T-helper 2 cell treated with Interferon-gamma antibody and Interleukin-4, amounts not matched to agents 100 ng/mL and 5 ng/mL, for 36 hours (primary cell): ENCODE measurements at regions not wholly inside any gene's neighbourhood (a gene's known extent, or its start where the extent isn't known, plus 50 kb on each side); places are given as distances from the start of the nearest gene placed in this dataset.

Source experiments
- intact Hi-C: fragments of 100-400 bp; cut with micrococcal nuclease; formaldehyde crosslinking; loops from one replicate; pipeline ENCODE4 v1.15.1; 2023

- intact Hi-C loops = no loop called here
Observed at GRCh38 chr3:34011171-34012101, 213.0 kb downstream of the PDCD6IP start.

- intact Hi-C loops = no loop called here
Observed at GRCh38 chr3:34012102-34012461, 213.7 kb downstream of the PDCD6IP start.

GRCh38 chr3:34013818-34014570 is 215.6 kb downstream of the PDCD6IP start:
- intact Hi-C loops = no loop called here

- intact Hi-C loops = no loop called here
Observed at GRCh38 chr3:34015204-34016142, 217.0 kb downstream of the PDCD6IP start.

- intact Hi-C loops = no loop called here
Observed at GRCh38 chr3:34016925-34017587, 218.6 kb downstream of the PDCD6IP start.

- intact Hi-C loops = no loop called here
Observed at GRCh38 chr3:34017757-34018156, 219.3 kb downstream of the PDCD6IP start.

- intact Hi-C loops = no loop called here
Observed at GRCh38 chr3:34019158-34019557, 220.7 kb downstream of the PDCD6IP start.

- intact Hi-C loops = no loop called here
Observed at GRCh38 chr3:34020170-34020569, 221.7 kb downstream of the PDCD6IP start.

- intact Hi-C loops = no loop called here
Observed at GRCh38 chr3:34020726-34021680, 222.6 kb downstream of the PDCD6IP start.

- intact Hi-C loops = no loop called here
Observed at GRCh38 chr3:34022147-34022546, 223.7 kb downstream of the PDCD6IP start.

GRCh38 chr3:34024447-34025240 is 226.2 kb downstream of the PDCD6IP start:
- intact Hi-C loops = no loop called here

GRCh38 chr3:34033839-34034238 is 235.4 kb downstream of the PDCD6IP start:
- intact Hi-C loops = no loop called here

GRCh38 chr3:34034840-34035239 is 236.4 kb downstream of the PDCD6IP start:
- intact Hi-C loops = no loop called here

- intact Hi-C loops = no loop called here
Observed at GRCh38 chr3:34035775-34036174, 237.3 kb downstream of the PDCD6IP start.

GRCh38 chr3:34037260-34037659 is 238.8 kb downstream of the PDCD6IP start:
- intact Hi-C loops = no loop called here

GRCh38 chr3:34038131-34038530 is 239.7 kb downstream of the PDCD6IP start:
- intact Hi-C loops = no loop called here

GRCh38 chr3:34046154-34046553 is 247.7 kb downstream of the PDCD6IP start:
- intact Hi-C loops = no loop called here

- intact Hi-C loops = no loop called here
Observed at GRCh38 chr3:34053626-34054025, 255.2 kb downstream of the PDCD6IP start.
